ENCODE measurements at regions not wholly inside any gene's neighbourhood (a gene's known extent, or its start where the extent isn't known, plus 50 kb on each side); places are given as distances from the start of the nearest gene placed in this dataset.

DNA sequence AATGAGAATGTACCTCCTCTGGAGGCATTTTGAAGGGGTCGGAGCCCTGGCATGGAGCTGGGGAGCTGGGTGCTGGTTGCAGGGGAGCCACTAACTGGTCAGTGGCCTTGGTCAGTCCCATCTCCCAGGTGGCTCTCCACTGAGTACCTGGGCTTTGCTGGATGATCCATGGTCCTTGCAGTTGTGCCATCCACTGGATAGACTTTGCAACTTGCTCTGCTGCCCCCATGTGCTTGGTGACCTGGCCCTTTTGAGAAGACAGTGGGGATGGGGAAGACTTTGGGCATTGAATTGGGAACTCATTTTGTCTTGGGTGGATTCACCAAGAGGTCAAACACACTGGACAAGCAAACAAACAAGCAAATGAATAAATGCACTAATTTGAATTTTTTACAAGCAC is 263.9 kb downstream of the MYCN start:
- TF ChIP-seq RFX5 (IDR thresholded peaks at IDR 0.05; ENCODE audit: low read depth, low read length) (no peak), SMC3 (IDR thresholded peaks at IDR 0.05; ENCODE audit: low read depth, low read length) (no peak)
- TF ChIP-seq, protein P1, sequence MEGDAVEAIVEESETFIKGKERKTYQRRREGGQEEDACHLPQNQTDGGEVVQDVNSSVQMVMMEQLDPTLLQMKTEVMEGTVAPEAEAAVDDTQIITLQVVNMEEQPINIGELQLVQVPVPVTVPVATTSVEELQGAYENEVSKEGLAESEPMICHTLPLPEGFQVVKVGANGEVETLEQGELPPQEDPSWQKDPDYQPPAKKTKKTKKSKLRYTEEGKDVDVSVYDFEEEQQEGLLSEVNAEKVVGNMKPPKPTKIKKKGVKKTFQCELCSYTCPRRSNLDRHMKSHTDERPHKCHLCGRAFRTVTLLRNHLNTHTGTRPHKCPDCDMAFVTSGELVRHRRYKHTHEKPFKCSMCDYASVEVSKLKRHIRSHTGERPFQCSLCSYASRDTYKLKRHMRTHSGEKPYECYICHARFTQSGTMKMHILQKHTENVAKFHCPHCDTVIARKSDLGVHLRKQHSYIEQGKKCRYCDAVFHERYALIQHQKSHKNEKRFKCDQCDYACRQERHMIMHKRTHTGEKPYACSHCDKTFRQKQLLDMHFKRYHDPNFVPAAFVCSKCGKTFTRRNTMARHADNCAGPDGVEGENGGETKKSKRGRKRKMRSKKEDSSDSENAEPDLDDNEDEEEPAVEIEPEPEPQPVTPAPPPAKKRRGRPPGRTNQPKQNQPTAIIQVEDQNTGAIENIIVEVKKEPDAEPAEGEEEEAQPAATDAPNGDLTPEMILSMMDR (conservative IDR thresholded peaks at IDR 0.05; ENCODE audit: low read depth, low read length): no peak

Data from IMR-90 (cell line).